Fibroblast of lung (primary cell): ENCODE measurements at regions not wholly inside any gene's neighbourhood (a gene's known extent, or its start where the extent isn't known, plus 50 kb on each side); places are given as distances from the start of the nearest gene placed in this dataset.
A peak's percentile ranks its signal among the peaks of the same experiment; 100 is the strongest.

ENCODE experiments used
- DNase-seq, 2 donors: peaks; one replicate each; pipeline versions ENCODE4 v3.0.0 to v3.0.0-alpha.2; 2010; ENCODE audit warnings: low read depth in 2 of 2
- H2AFZ ChIP-seq: 2 replicates; pipeline ENCODE4 v1.5.1; 2012; ENCODE audit warnings: low read length, control low read depth, inconsistent platforms
- H3K27ac ChIP-seq: 2 replicates; pipeline ENCODE4 v1.5.1; 2011; ENCODE audit warnings: low read length, control low read depth; ENCODE audit not compliant: insufficient read depth
- H3K27me3 ChIP-seq: 2 replicates; pipeline ENCODE4 v1.5.1; 2011; ENCODE audit warnings: mild to moderate bottlenecking, low read length; ENCODE audit not compliant: control insufficient read depth, insufficient read depth
- H3K36me3 ChIP-seq: 2 replicates; pipeline ENCODE4 v1.5.1; 2011; ENCODE audit warnings: low read length; ENCODE audit not compliant: control insufficient read depth, insufficient read depth
- H3K4me1 ChIP-seq: 2 replicates; pipeline ENCODE4 v1.5.1; 2011; ENCODE audit warnings: low read length; ENCODE audit not compliant: control insufficient read depth, insufficient read depth; ENCODE audit errors: extremely low read depth
- H3K4me2 ChIP-seq: 2 replicates; pipeline ENCODE4 v1.5.1; 2011; ENCODE audit warnings: low read length, control low read depth; ENCODE audit not compliant: insufficient read depth; ENCODE audit errors: extremely low read depth
- H3K4me3 ChIP-seq, 4 experiments: fragments of 200-600 bp in 1 of 4; sonication (generic) in 1 of 4; replicated peaks in 1 of 4; 2 replicates each; pipeline ENCODE4 v1.5.1; 2011 to 2016; ENCODE audit warnings: low read length in 4 of 4, low read depth in 3 of 4, mild to moderate bottlenecking in 3 of 4, control low read depth in 2 of 4, inconsistent platforms in 1 of 4, mixed read lengths in 1 of 4; ENCODE audit not compliant: insufficient read depth in 1 of 4; ENCODE audit errors: control extremely low read depth in 1 of 4
- H3K79me2 ChIP-seq: 2 replicates; pipeline ENCODE4 v1.5.1; 2012; ENCODE audit warnings: mild to moderate bottlenecking, low read length, inconsistent platforms; ENCODE audit not compliant: control insufficient read depth, insufficient read depth
- H3K9ac ChIP-seq: 2 replicates; pipeline ENCODE4 v1.5.1; 2011; ENCODE audit warnings: mild to moderate bottlenecking, low read length, control low read depth; ENCODE audit not compliant: insufficient read depth
- H3K9me3 ChIP-seq: 2 replicates; pipeline ENCODE4 v1.5.1; 2012; ENCODE audit warnings: low read depth, low read length; ENCODE audit not compliant: control insufficient read depth, insufficient read depth
- H4K20me1 ChIP-seq: 2 replicates; pipeline ENCODE4 v1.5.1; 2011; ENCODE audit warnings: low read length; ENCODE audit not compliant: control insufficient read depth, insufficient read depth; ENCODE audit errors: extremely low read depth
- EZH2 ChIP-seq: IDR thresholded peaks from 2 replicates; pipeline ENCODE4 v1.5.1; 2012; ENCODE audit warnings: low read length, control low read depth, mild to moderate bottlenecking; ENCODE audit errors: missing control alignments
- TF ChIP-seq, protein P1 (sequence below), 2 donors: IDR thresholded peaks in 1 of 2; conservative IDR thresholded peaks in 1 of 2; 1 replicate in 1 of 2; 2 replicates in 1 of 2; pipeline ENCODE4 v1.5.1; 2011 to 2012; ENCODE audit warnings: low read length in 2 of 2, control low read depth in 1 of 2, inconsistent platforms in 1 of 2, low read depth in 1 of 2, mild to moderate bottlenecking in 1 of 2

- no peaks in the 10 kb centered on the region for H4K20me1 ChIP-seq
- no peak overlapping the region for H3K9ac ChIP-seq
- no peaks in the 10 kb centered on the region for H3K4me1 ChIP-seq
- no peaks in the 10 kb centered on the region for H3K36me3 ChIP-seq
- H3K27ac ChIP-seq = no peak overlapping the region
- TF ChIP-seq EZH2 = no peak
- TF ChIP-seq, protein P1, sequence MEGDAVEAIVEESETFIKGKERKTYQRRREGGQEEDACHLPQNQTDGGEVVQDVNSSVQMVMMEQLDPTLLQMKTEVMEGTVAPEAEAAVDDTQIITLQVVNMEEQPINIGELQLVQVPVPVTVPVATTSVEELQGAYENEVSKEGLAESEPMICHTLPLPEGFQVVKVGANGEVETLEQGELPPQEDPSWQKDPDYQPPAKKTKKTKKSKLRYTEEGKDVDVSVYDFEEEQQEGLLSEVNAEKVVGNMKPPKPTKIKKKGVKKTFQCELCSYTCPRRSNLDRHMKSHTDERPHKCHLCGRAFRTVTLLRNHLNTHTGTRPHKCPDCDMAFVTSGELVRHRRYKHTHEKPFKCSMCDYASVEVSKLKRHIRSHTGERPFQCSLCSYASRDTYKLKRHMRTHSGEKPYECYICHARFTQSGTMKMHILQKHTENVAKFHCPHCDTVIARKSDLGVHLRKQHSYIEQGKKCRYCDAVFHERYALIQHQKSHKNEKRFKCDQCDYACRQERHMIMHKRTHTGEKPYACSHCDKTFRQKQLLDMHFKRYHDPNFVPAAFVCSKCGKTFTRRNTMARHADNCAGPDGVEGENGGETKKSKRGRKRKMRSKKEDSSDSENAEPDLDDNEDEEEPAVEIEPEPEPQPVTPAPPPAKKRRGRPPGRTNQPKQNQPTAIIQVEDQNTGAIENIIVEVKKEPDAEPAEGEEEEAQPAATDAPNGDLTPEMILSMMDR (conservative IDR thresholded peaks at IDR 0.05 in 1 of 2, IDR thresholded peaks at IDR 0.05 in 1 of 2; ENCODE audit: low read depth in 1 of 2, low read length in 2 of 2) = no peak
- no peaks in the 10 kb centered on the region for H3K79me2 ChIP-seq
- H3K4me3 ChIP-seq = no peak overlapping the region
- H3K4me2 ChIP-seq = no peak overlapping the region
- H3K27me3 ChIP-seq = no peaks in the 10 kb centered on the region
- H3K9me3 ChIP-seq = no peaks in the 10 kb centered on the region
- H2AFZ ChIP-seq = no peak overlapping the region
- DNase-seq = no peak
These were observed 220.6 kb downstream of the OLFM4 start for GRCh38 chr13:53249236-53249635.

DNA sequence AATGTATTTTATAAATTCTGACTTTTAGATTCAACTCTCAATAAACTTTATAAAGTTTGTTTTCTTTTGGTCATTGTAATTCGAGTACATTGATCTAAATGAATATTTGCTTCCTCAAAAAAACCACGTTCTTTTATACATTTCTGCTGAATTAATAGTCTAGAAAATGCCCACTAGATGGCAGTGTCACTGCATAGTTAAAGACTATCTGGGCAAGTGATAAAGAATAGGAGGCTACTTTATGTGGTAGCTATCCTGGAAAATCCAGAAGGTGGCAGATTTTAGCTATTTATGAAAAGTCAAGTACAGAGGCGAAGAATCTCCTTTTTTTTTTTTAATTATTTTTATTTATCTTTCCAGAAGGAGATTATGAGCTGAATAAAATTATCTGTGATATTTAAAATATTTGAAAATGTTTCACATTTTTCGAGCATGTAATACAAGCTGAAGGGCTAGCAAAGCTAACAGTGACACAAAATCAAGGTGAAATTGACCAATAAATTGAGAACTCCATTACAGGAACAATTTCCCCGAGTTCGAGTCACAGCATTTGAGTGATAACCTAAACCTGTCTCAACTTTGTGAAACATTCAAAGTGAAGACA, 221.8 kb downstream of the OLFM4 start:
- Histone ChIP-seq H3K79me2 (no peaks in the 10 kb centered on the region), H3K4me1 (no peaks in the 10 kb centered on the region), H3K36me3 (no peaks in the 10 kb centered on the region), H3K4me2 (no peak overlapping the region), H2AFZ (no peak overlapping the region), H4K20me1 (no peaks in the 10 kb centered on the region), H3K4me3 (no peak overlapping the region), H3K9ac (no peak overlapping the region), H3K9me3 (no peaks in the 10 kb centered on the region), H3K27ac (no peak overlapping the region), H3K27me3 (no peaks in the 10 kb centered on the region)
- DNase-seq = peak; percentile 61 to 78
- no peak for TF ChIP-seq EZH2
- TF ChIP-seq, protein P1 (conservative IDR thresholded peaks at IDR 0.05 in 1 of 2, IDR thresholded peaks at IDR 0.05 in 1 of 2; ENCODE audit: low read depth in 1 of 2, low read length in 2 of 2) = peak; percentile 53 to 67

DNA sequence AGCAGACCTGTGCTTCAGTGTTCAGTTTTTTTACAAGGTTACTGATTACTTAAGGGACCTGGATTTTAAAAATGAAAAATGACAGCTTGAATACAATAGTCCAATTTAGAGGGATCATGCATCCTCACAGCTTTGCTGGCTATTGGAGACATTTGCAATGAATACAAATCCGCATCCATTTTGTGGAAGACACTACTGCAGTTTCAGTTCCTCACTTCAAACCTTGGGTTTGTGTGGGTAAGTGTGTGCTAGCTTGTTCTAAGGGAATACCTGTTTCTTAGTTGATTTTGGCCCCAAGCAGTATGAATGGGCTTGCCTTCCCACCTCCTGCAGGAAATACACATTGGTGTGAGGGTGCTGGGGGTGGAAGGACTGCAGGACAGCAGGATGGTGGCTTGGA, 222.4 kb downstream of the OLFM4 start:
- Histone ChIP-seq H3K79me2 (no peaks in the 10 kb centered on the region), H3K4me3 (no peak overlapping the region), H4K20me1 (no peaks in the 10 kb centered on the region), H3K4me1 (no peaks in the 10 kb centered on the region), H2AFZ (no peak overlapping the region), H3K27ac (no peak overlapping the region), H3K4me2 (no peak overlapping the region), H3K27me3 (no peaks in the 10 kb centered on the region), H3K9me3 (no peaks in the 10 kb centered on the region), H3K36me3 (no peaks in the 10 kb centered on the region), H3K9ac (no peak overlapping the region)
- no peak for DNase-seq
- TF ChIP-seq EZH2 = no peak
- TF ChIP-seq, protein P1 (conservative IDR thresholded peaks at IDR 0.05 in 1 of 2, IDR thresholded peaks at IDR 0.05 in 1 of 2; ENCODE audit: low read depth in 1 of 2, low read length in 2 of 2) = no peak
